Testis (tissue), 2 donors: ENCODE measurements at regions not wholly inside any gene's neighbourhood (a gene's known extent, or its start where the extent isn't known, plus 50 kb on each side); places are given as distances from the start of the nearest gene placed in this dataset.

Experiments used
- DNase-seq: peaks from one replicate; pipeline ENCODE4 v3.0.0-alpha.2; 2019
- H3K27ac ChIP-seq, 2 donors: fragments of 200-600 bp; sonication (generic); one replicate each; pipeline ENCODE4 v1.5.1; 2019
- H3K27me3 ChIP-seq: fragments of 200-600 bp; sonication (generic); one replicate; pipeline ENCODE4 v1.5.1; 2019
- H3K36me3 ChIP-seq: fragments of 200-600 bp; sonication (generic); one replicate; pipeline ENCODE4 v1.5.1; 2017; ENCODE audit warnings: low read depth; ENCODE audit errors: missing control alignments
- H3K4me1 ChIP-seq: fragments of 200-600 bp; sonication (generic); one replicate; pipeline ENCODE4 v1.5.1; 2019
- H3K4me3 ChIP-seq, 2 donors: fragments of 200-600 bp; sonication (generic); one replicate each; pipeline ENCODE4 v1.5.1; 2017 to 2019
- H3K9me3 ChIP-seq: fragments of 200-600 bp; sonication (generic); one replicate; pipeline ENCODE4 v1.5.1; 2017
- CTCF ChIP-seq, 3 experiments: fragments of 450-650 bp in 2 of 3; fragments of 200-600 bp in 1 of 3; sonication (generic) in 1 of 3; IDR thresholded peaks; one replicate each; pipeline ENCODE4 v1.5.1; 2016 to 2019; ENCODE audit warnings: antibody characterized with exemption in 3 of 3, mild to moderate bottlenecking in 2 of 3, moderate library complexity in 1 of 3
- POLR2A ChIP-seq: fragments of 450-650 bp; IDR thresholded peaks from one replicate; pipeline ENCODE4 v1.6.1; 2017; ENCODE audit warnings: antibody characterized with exemption, mild to moderate bottlenecking, moderate library complexity
- WGBS, 2 donors: methylation state at CpG; one replicate each; pipeline ENCODE4 v1.1.5; 2018; 5-methylcytosine and 5-hydroxymethylcytosine counted together
- intact Hi-C: fragments of 100-400 bp; cut with DNase I; formaldehyde crosslinking; loops from one replicate; pipeline ENCODE4 v1.15.1; 2023; ENCODE audit warnings: low total_unique reads

- intact Hi-C loops = no loop called here
- no peak for TF ChIP-seq POLR2A
- TF ChIP-seq CTCF (IDR thresholded peaks at IDR 0.05) = no peak
- no peak overlapping the region for H3K4me3 ChIP-seq
- no peaks in the 10 kb centered on the region for H3K9me3 ChIP-seq
- no peak for DNase-seq
- no peak overlapping the region for H3K27ac ChIP-seq
- no peaks in the 10 kb centered on the region for H3K27me3 ChIP-seq
- no peaks in the 10 kb centered on the region for H3K36me3 ChIP-seq
- WGBS, 2 donors = 95 to 97% methylated on average over 2 of the region's 2 CpGs
- H3K4me1 ChIP-seq = no peaks in the 10 kb centered on the region
Observed at GRCh38 chr5:63228154-63228553, 649.5 kb downstream of the LRRC70 start.

GRCh38 chr5:63220244-63220643, 641.6 kb downstream of the LRRC70 start:
- TF ChIP-seq POLR2A (no peak), CTCF (IDR thresholded peaks at IDR 0.05) (no peak)
- Histone ChIP-seq H3K9me3 (no peaks in the 10 kb centered on the region), H3K4me1 (no peaks in the 10 kb centered on the region), H3K27me3 (no peaks in the 10 kb centered on the region), H3K36me3 (no peaks in the 10 kb centered on the region), H3K4me3 (no peak overlapping the region), H3K27ac (no peak overlapping the region)
- intact Hi-C loops = no loop called here
- WGBS, 2 donors = 82 to 93% methylated on average over 1 of the region's 1 CpG
- DNase-seq = no peak

- TF ChIP-seq POLR2A = no peak
- no peak for TF ChIP-seq CTCF (IDR thresholded peaks at IDR 0.05)
- DNase-seq = no peak
- Histone ChIP-seq H3K4me3 (no peak overlapping the region), H3K27ac (no peak overlapping the region), H3K4me1 (no peaks in the 10 kb centered on the region), H3K36me3 (no peaks in the 10 kb centered on the region), H3K27me3 (no peaks in the 10 kb centered on the region), H3K9me3 (no peaks in the 10 kb centered on the region)
- 91 to 92% methylated on average over 4 of the region's 4 CpGs for WGBS, 2 donors
- intact Hi-C loops = no loop called here
Observed at GRCh38 chr5:63217422-63217821, 638.8 kb downstream of the LRRC70 start.

GRCh38 chr5:63213256-63213655, 634.6 kb downstream of the LRRC70 start:
- no peaks in the 10 kb centered on the region for H3K4me1 ChIP-seq
- no peak for DNase-seq
- intact Hi-C loops = no loop called here
- no peak for TF ChIP-seq CTCF (IDR thresholded peaks at IDR 0.05)
- no peak for TF ChIP-seq POLR2A
- H3K27me3 ChIP-seq = no peaks in the 10 kb centered on the region
- 66 to 90% methylated on average over 2 of the region's 2 CpGs for WGBS, 2 donors
- H3K4me3 ChIP-seq = no peak overlapping the region
- no peaks in the 10 kb centered on the region for H3K36me3 ChIP-seq
- H3K27ac ChIP-seq = no peak overlapping the region
- H3K9me3 ChIP-seq = no peaks in the 10 kb centered on the region

- TF ChIP-seq CTCF (IDR thresholded peaks at IDR 0.05) = no peak
- no peak for TF ChIP-seq POLR2A
- no peaks in the 10 kb centered on the region for H3K27me3 ChIP-seq
- no peak overlapping the region for H3K4me3 ChIP-seq
- DNase-seq = no peak
- no peak overlapping the region for H3K27ac ChIP-seq
- 37 to 39% methylated on average over 2 of the region's 2 CpGs for WGBS, 2 donors
- intact Hi-C loops = no loop called here
- H3K9me3 ChIP-seq = no peaks in the 10 kb centered on the region
- H3K36me3 ChIP-seq = no peaks in the 10 kb centered on the region
- no peaks in the 10 kb centered on the region for H3K4me1 ChIP-seq
Observed at GRCh38 chr5:63211448-63212132, 633.0 kb downstream of the LRRC70 start.
